Left lobe of liver (tissue), 2 donors: ENCODE measurements at regions not wholly inside any gene's neighbourhood (a gene's known extent, or its start where the extent isn't known, plus 50 kb on each side); places are given as distances from the start of the nearest gene placed in this dataset.

Experiments used
- ATAC-seq: fragments of 200-7000 bp; cut with Tn5 transposase; one replicate; pipeline ENCODE4 v1.9.1; 2020; ENCODE audit warnings: mild to moderate bottlenecking, moderate library complexity
- DNase-seq: peaks from one replicate; pipeline ENCODE4 v3.0.0-alpha.2; 2020; ENCODE audit warnings: low spot score
- donor health status: DM: no; HTN: no; CAD: no; lungs with moderate emphysema.
- donor health status: DM: no; HTN: yes; CAD: no.

DNA sequence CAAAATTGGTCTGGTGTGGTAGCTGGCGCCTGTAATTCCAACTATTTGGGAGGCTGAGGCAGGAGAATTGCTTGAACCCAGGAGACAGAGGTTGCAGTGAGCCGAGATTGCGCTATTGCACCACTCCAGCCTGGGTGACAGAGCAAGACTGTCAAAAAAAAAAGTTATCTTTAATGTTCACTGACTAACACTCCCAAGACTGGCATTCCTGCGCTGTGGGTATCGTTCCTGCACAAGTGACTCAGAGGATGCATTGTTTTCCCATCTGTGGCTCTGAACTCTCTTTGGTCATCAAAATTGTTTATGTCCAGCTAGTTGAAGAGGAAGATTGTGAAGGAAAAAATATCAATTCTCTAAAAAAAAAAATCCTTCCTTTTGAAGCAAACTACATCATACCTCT, 539.0 kb downstream of the SOX11 start:
- ATAC-seq (no peak), DNase-seq (no peak)

DNA sequence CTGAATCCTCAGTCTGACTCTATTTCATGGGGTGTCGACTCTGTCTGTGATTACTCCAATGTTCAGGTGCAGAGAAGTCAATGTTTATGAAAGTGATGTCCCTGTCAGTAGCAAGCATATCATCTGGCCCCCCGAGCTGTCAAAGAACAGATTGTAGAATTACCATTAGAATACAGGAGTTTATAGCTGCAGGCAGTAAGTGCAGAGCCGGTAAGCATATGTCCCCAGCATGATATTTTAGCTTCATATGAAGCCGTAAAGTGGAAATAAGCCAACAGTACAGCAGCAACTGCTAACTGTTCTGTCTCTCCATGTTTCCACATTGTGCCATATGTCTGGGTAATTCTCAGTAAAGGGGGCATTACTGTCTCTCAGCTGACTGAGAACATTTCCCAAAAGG, 541.8 kb downstream of the SOX11 start:
- DNase-seq (no peak), ATAC-seq (no peak)

DNA sequence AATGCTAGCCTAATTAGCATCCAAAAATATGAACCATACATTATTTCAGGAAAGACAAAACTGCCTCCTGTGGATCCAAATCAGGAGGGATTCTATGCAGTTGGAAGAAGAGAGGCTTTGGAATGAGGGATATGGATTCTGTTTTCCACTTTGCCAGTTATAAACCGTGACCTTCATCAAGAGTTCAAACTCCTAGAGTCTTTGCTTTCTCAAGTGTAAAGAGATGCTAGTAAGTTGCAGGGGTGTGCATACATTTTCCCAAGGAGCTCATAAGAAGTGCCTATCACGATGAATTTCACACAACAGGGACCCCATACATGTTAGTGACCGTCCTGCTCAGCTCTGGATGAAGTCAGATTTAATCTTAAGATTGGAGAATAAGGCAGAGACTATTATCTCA, 542.5 kb downstream of the SOX11 start:
- ATAC-seq (no peak), DNase-seq (no peak)

DNA sequence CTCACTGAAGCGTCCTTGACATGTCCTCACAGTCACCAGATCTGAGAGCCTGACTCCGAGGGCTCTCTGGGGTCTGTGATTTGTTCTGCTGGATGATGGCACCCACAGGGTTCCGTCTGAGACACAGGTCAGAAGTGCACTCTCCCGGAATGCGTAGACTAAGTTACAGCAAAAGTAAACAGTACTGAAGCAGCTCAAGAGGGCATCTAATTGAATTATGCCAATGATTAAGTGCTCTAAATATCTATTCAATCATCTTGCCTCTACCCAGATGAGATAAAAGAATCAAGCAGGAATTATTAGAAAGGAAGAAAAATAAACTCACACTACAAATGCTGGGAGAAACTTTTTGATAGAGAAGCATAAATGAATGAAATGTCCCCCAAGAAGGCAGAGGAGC, 544.1 kb downstream of the SOX11 start:
- ATAC-seq (no peak), DNase-seq (no peak)

DNA sequence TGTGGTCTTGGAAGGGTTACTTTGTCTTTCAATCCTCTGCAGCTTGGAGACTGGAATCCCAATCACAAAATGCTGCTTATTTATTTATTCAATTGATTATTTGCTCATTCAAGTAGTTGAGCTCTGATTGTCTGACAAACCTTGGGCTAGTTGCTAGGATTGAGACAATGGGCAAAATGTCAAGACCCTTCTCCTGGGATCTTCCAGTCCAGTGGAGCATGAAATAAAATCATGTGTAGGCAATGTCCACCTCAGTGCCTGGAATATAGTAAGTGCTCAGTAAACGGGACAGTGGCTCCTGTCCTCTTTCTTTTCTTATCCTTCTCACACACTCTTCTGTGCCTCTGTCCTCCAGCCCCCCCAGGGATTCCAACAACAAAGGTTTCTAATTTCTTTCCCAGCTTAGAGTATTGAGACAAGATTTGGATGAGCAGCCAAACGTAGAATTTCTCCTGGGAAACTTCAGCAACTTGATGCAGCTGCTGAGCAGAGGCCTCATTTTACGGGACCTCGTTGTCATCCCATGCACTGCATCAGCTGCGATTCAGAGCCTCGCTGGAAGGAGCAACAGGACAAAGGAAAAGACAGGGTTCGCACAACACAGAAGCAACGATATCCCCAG, 545.0 kb downstream of the SOX11 start:
- ATAC-seq (no peak), DNase-seq (no peak)

DNA sequence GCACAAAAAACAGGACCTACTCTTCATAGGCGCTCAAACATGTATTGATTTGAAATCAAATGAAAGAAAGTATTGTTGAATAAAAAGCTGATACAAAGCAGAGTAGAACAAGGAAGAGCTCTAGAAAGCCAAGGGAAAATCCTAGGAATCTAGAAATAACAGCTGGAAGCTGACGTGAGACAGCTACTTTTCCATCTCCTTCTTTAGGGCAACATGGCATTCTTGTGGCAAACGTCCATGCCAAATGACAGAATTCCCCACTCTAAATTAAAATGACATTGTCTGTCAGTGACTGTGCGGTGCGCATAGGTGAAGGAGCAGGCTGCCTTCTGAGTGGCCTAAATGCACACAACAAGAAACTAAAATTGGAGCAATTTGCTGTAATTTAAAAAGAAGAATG, 557.4 kb downstream of the SOX11 start:
- ATAC-seq: no peak

DNA sequence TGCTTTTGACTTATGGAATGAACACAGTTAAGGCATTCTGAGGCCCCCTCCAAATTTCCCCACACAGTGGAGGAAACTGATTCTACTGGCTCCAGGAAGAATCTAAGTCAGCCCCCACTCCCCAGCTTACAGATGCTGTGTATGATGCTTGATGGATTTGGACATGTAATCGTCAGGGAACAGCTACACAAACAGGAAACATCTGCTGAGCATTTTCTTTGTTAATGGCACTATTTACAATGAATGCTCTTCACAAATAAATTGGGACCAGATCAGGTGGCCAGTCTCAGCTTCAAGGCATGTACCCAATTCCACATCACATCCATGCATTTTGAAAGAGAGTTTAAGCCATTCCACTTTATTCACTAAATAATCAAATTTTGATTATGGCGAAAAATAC, 562.3 kb downstream of the SOX11 start:
- ATAC-seq: no peak
- DNase-seq: no peak

More for the DNA sequence above, 557.4 kb downstream of the SOX11 start:
- DNase-seq: no peak

DNA sequence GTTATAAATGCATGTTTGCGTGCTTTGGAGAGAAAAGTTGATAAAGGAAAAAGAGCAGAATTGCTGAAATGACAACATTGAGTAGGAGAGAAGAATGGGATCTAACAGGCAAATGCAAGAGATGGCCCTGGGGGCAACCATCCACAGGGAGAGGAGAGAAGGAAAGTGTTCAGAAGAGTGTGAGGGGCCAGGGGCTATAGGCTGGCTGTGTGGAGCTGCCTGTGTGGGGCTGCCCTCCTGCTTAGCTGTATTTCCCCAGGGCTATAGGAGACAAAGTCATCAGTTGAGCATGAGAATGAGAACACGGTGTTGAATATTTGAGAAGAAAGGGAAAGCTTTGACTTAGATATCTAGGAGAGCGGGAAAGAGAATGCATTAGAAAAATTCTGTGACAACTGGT, 572.0 kb downstream of the SOX11 start:
- DNase-seq (no peak), ATAC-seq (no peak)

DNA sequence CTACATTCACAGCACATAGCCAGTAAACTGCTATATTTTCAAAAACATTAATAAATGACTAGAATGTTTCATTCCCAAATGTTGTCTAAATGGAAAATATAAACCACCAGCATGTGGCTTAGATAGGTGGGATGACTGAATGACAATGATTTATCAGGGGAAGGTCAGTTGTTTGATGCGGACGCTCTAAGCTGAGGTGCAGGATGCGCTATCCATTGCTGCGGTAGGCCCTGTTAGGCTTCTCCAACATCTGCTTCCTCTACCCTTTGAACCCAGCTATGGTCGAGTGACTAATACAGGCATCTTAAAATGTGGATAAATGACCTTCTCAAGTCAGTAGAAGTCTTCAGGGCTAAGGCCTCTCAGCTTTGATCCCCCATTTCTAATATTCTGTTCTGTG, 584.2 kb downstream of the CMPK2 start:
- no peak for DNase-seq
- ATAC-seq: no peak

DNA sequence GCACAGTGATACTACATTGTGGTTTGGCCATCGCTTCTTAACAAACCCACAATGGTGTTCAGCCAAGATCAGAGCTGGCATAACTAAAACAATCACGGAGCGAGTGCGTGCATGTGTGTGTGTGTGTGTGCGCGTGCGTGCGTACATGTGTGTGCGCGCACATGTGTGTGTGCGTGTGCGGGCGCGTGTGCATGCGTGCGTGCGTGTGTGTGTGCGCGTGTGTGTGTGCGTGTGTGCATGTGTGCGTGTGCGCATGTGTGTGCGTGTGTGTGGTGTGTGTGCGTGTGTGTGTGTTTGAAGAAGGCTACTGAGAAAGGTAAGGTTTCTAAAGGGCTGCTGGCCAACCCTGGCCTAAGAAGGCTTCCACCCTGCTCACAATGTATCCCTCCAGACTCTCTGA, 582.4 kb downstream of the CMPK2 start:
- no peak for ATAC-seq
- DNase-seq: no peak

DNA sequence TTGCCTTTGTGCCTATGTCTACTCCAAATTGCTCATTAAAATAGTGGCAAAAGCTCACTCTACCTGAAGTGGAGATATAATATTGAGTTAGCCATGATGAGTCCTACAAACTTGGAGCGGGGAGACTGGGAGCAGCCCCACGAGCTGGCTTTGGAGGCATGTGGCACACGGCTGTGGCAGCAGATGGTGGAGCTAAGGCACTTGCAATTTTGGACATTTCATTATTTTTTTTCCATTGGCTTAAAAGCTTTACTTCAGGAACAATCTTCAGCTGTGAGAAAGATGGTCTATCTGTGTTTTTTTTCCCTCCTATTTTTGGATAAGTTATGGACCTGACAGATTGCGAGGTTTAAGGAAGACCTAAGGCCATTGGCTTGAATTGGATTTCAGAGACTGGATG, 578.3 kb downstream of the CMPK2 start:
- no peak for ATAC-seq

DNA sequence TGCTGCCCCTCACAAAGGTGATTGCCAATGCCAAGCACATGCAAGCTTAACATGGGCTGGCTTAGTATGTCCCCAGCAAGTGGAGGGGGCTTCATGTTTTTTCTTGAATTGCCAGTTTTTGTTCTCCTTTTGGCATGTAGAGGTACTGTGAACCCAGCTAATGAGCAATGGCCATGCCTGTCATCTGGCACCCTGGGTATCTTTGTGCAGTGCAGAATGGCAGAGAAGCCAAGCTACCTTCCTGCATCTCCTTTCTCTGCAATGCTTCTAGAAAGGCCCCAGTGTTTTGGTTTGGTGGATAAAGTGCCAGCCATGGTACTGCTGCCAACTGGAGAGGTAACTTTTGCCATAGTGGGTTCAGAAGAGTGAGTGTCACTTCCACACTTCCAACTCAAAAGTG, 576.9 kb downstream of the CMPK2 start:
- DNase-seq: no peak
- ATAC-seq: no peak

More for the DNA sequence above, 578.3 kb downstream of the CMPK2 start:
- DNase-seq: no peak

DNA sequence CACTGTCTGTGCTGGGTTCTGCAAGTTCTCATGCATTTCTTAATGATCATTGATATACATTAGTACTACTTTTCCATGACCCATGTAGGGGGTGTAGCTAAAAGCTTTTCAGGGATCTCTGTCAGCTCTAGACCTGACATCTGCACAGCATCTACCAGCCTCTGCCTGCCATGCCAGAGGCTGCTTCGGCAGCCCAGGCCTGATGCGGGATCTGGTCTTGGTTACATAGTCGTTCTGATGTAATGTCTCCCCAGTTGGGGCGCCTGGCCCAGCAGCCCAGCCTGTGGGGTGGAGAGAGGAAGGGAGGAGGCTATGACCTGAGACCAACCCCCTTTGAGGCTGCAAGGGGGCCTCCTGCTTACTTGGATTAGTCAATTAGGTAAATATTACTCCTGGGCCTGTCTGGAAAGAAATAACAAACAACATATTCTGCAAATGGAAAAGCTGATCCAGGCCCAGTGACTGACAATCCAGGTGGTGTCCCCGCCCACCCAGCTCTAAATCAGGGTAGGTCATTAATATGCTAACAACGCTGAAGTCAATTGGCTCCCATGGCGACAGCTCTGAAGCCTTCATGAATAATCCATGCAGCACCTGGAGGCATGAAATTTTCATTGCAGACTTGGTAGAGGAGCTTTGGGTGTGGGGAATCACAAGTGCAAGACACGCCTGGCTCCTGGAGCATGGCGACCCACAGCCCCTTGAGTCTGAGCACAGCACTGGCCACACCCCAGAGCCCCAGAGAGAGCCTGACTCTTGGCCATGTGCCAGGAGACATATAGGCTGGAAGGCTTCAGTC, 575.3 kb downstream of the CMPK2 start:
- DNase-seq (no peak), ATAC-seq (no peak)

DNA sequence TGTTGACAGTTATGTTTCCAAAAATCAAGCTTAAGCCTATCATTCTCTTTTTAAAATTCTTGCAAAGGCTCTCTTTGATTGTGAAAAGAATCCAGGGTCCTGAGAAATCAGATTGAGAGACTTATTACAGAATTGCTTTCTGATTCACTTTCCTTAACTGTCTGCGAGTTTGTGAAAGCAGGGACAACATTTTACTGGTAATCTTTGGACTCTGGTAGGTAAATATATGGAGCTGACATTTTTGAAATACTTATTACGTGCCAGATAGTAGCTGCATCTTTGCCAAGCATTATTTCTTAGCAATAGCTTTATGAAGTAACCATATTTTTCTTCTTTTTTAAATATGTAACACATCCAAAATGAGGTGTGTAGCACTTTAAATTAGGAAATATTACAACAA, 570.9 kb downstream of the CMPK2 start:
- peak; percentile 68 for ATAC-seq
- DNase-seq: no peak

DNA sequence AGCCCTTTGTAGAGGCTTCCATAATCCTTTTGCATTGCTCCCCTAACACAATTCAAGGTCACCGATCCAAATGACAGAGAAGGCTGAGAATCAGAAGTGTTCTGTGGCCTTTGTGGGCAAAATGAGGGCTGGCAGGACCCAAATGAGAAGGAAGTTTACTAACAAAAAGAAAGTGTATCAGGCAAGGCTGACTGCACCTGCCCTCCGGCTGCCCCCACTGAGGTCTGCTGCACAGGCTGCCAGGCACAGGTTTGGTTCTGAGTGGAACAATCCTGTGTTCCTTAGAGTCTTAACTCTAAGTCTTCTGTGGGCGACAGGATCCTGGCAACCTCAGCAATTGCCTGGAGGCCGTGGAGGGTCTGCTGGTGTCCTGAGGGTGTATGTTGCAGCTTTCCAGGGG, 568.5 kb downstream of the CMPK2 start:
- no peak for DNase-seq
- no peak for ATAC-seq

DNA sequence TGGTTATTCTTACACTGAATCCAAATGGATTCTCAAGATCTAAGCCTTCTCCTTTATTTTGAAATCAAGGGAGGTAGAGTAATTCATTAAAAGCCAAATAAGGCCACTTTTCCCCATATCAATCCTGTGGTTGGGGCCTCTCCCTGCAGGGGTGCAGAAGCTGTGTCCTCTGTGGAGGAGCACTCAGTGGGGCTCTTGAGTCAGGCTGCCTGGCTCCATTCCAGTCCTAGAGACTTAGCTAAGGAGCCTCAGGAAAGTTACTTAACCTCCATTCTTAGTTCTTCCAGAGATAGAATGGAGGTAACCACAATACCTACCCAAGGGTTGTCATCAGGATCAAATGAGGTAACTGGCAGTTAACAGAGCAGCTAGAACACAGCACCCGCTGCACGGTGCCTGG, 564.3 kb downstream of the CMPK2 start:
- ATAC-seq: no peak
- DNase-seq: no peak

DNA sequence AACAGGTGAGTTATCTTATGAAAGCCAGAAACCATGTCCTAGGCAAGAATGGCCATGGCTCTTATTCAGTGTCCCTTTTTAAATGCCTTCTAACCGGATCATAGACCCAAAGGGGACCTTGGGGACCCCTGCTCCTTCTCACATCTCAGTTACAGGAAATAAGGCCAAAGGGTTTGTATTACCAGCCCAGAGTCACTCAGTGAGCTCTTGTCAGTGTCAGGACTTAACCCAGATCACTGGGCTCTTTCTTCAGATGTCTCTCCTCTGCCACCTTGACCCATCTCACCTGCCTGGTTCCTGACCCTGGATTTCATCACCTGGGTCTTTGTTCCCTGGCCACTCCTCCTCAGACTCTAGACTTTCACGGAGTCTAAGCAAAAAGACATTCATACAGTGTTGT, 556.7 kb downstream of the CMPK2 start:
- ATAC-seq (no peak), DNase-seq (no peak)

DNA sequence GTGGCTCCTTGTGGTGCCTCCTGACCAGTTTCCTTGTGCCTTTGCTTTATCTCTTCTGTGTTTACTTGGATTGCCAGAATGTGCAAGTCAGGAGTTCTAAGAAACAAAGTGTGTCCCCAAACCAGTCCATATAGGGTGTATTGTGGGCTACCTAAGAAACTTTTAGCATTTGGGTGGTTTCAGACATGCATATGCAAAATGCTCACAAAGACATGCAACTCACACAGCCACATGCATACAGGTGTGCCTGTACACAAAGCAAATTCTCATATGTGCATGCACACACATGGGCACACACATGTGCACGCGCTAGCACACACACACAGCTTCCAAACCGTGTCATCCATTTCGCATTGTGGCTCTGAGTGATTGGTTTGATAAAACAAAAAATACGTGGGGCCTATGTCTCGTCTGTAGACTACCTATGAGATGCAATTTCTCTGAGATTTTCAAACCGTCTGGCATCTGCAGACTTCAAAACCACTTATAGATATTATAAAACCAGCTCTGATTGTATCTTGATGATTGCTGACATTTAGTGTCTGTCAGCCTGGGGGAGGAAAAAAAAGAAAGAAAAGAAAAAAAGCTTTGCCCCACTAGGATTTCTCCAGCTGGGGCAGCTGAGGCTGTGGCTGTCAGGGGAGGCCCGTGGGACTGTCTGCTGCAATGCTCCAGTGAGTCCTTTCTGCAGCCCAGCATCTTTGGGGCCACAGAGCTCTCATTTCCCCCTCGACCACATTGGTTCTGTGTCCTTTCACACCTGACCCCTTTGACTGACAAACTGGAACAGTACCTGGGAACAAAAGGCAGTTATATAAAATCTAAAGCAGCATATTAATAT, 556.1 kb downstream of the CMPK2 start:
- DNase-seq: no peak
- ATAC-seq: no peak

DNA sequence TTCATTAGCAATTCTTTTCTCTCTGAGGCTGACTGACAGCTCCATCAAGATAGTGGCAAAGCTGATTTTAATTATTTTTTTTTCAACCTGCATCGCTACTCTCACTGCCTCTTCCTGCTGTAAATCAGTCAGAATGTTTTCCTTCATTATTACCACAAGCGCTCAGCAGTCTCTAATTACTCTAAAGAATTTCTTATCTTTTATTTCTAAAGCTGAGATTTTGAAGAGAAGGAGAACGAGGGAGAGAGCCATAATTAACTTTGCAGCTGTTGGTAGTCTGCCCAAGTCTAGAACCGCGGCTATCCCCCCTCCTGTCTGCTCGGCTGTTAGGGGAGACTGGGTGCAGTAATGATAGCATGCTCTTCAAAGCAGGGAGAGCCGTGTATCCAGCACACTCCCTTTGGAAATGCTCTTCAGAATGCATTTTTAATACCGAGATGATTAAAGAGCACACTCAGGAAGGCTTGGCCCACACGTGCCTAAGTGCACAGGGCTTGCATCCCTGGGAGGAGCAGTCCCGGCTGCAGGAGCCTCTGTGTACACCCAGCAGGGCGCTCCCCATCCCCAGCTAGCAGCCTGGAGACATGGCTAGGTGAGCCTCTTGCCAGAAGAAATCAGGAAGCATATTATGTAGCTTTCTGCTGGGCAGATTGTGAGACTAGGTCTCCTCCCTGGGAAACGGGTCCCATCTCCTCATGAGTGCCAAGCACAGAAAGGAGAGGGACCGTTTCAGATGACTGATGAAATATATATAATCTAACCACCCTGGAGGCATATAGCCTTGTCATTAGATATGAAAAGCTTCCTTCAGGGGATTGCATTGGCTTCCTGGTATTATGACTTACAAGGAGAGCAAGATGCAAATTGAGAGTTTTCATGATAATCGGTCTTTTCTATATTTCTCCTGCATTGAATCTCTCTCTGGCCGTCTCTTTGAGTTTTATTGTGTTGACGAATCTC, 555.2 kb downstream of the CMPK2 start:
- ATAC-seq: no peak
- DNase-seq: no peak

DNA sequence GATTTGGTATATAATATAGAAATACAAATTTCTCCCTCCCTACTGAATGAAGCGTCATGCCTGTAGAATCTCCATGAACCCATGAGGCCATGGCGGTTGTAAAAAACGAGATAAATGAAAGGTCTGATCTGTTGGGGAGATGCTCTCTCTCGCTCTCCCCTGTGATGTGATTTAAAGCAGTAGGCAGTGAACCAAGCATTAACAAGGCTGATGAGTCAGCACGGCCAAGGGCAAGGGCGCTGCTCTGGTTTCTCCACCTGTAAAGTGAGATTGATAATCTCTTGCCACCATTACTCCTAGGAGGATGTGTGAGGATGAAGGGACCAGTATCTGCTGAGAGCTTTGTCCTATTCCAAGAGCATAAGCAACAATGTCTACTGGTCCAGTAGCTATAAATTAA, 553.3 kb downstream of the CMPK2 start:
- ATAC-seq: no peak
- no peak for DNase-seq
